ENCODE measurements at regions not wholly inside any gene's neighbourhood (a gene's known extent, or its start where the extent isn't known, plus 50 kb on each side); places are given as distances from the start of the nearest gene placed in this dataset.

DNA sequence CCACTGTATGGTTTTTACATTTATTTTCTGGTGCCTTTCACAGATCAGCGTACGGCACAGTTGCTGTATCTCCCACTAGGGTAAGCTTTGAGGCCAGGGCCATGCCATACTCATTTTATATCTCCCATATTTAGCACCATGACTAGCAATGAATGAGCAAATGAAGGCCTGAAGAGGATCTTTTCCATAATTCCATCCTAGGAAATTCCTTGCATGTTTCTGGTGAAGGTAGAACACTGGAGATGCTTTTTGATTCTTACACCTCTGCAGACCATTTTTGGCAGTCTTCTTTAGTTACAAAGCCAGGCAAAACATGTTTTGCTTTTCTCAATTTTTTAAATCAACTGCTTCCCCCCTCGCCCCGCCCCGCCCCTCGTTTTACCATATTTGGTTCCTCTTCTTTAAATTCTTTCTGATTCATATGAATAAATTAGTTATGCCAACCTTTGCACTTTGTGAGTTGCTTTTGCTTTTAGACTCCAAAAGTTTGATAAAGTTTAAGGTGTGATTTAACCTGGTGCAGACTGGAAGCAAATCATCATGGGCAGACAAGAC is 78.9 kb upstream of the AK4 start:
- Histone ChIP-seq H3K4ac (replicated peaks; ENCODE audit: insufficient read length, low read depth, low read length) (no peak overlapping the region), H4K20me1 (replicated peaks in 1 of 2; ENCODE audit: control insufficient read depth in 1 of 2, insufficient read depth in 2 of 2, low read length in 2 of 2) (peaks cover 0 to 2% of the 10 kb centered on the region in 2 experiments), H3K4me3 (ENCODE audit: extremely low read depth in 1 of 4, insufficient read depth in 2 of 4, low read depth in 3 of 4, low read length in 4 of 4) (peak overlapping the region; percentile 73 to 96 (median 86); a peak in 6 of 8 replicates), H3K9ac (replicated peaks in 1 of 4; ENCODE audit: extremely low read depth in 1 of 4, low read depth in 3 of 4, low read length in 3 of 4) (no peak overlapping the region), H3K18ac (ENCODE audit: extremely low read depth, low read length) (no peak overlapping the region), H4K8ac (ENCODE audit: extremely low read depth, insufficient read depth, low read length) (no peak overlapping the region), H2BK12ac (ENCODE audit: low read depth, low read length) (no peak overlapping the region), H3K79me1 (ENCODE audit: low read depth, low read length) (no peaks in the 10 kb centered on the region), H2BK15ac (ENCODE audit: low read length) (no peak overlapping the region), H3K9me3 (ENCODE audit: insufficient read depth in 2 of 2, low read depth in 1 of 2, low read length in 1 of 2) (no peaks in the 10 kb centered on the region), H3K14ac (ENCODE audit: insufficient read length) (no peak overlapping the region), H3K79me2 (ENCODE audit: control insufficient read depth in 1 of 2, insufficient read depth in 2 of 2, low read length in 2 of 2) (peaks cover 4 to 19% of the 10 kb centered on the region in 2 experiments; a peak in 3 of 4 replicates), H3K36me3 (ENCODE audit: control insufficient read depth in 2 of 4, insufficient read depth in 4 of 4, low read length in 3 of 4) (no peaks in the 10 kb centered on the region), H3K27me3 (replicated peaks in 1 of 4; ENCODE audit: control insufficient read depth in 3 of 4, extremely low read depth in 1 of 4, insufficient read depth in 3 of 4, low read length in 3 of 4) (no peaks in the 10 kb centered on the region; a peak in 1 of 7 replicates), H2BK120ac (replicated peaks; ENCODE audit: low read depth, low read length) (peak overlapping the region; percentile 33), H3K4me1 (replicated peaks in 1 of 4; ENCODE audit: control insufficient read depth in 3 of 4, insufficient read depth in 4 of 4, low read length in 3 of 4) (peaks cover 0 to 10% (median 4%) of the 10 kb centered on the region in 4 experiments; a peak in 3 of 7 replicates), H4K91ac (replicated peaks; ENCODE audit: insufficient read length, low read length) (no peak overlapping the region), H2AK5ac (ENCODE audit: low read depth, low read length) (no peak overlapping the region), H3K23ac (ENCODE audit: insufficient read length) (no peak overlapping the region), H3K23me2 (ENCODE audit: low read depth, low read length) (peaks cover 11% of the 10 kb centered on the region), H4K5ac (ENCODE audit: insufficient read length, low read depth, low read length) (no peak overlapping the region), H2AFZ (ENCODE audit: low read length) (0 out of 2 replicates have a peak overlapping the region, but pooled peaks have one; percentile 35), H3K4me2 (ENCODE audit: insufficient read depth in 1 of 2, low read depth in 2 of 2, low read length in 2 of 2) (peak overlapping the region; percentile 87 to 92), H2BK20ac (ENCODE audit: low read length) (no peak overlapping the region), H3K56ac (replicated peaks; ENCODE audit: insufficient read length, low read depth, low read length) (no peak overlapping the region), H2BK5ac (ENCODE audit: low read depth, low read length) (0 out of 2 replicates have a peak overlapping the region, but pooled peaks have one; percentile 3), H3K27ac (ENCODE audit: low read depth, low read length) (no peak overlapping the region)
- POLR2A ChIA-PET (ENCODE audit: partially characterized antibody) = interaction anchor here (1.8 kb wide), 1 partner anchor 80 kb away, joined by 7 read pairs; the partner anchor contains the start of gene AK4
- no peak for TF ChIP-seq SAP30 (IDR thresholded peaks at IDR 0.05; ENCODE audit: insufficient read depth, insufficient replicate concordance, low read length)
- no peak for TF ChIP-seq ASH2L (IDR thresholded peaks at IDR 0.05; ENCODE audit: low read length)
- no peak for TF ChIP-seq SP1 (IDR thresholded peaks at IDR 0.05; ENCODE audit: low read depth, low read length)
- TF ChIP-seq SUZ12 (IDR thresholded peaks at IDR 0.05; ENCODE audit: low read length) = no peak
- no peak for TF ChIP-seq CTBP2 (IDR thresholded peaks at IDR 0.05; ENCODE audit: borderline replicate concordance, insufficient read depth, insufficient read length, low read length)
- no peak for TF ChIP-seq BCL11A (IDR thresholded peaks at IDR 0.05; ENCODE audit: low read depth in 2 of 2, low read length in 2 of 2)
- no peak for TF ChIP-seq SP4 (IDR thresholded peaks at IDR 0.05; ENCODE audit: low read length)
- CTCF ChIA-PET (ENCODE audit: partially characterized antibody) = no interaction called here
- DNase-seq (ENCODE audit: low read depth in 1 of 2, low spot score in 2 of 2) (no peak), FAIRE-seq (no peak)
- WGBS, 2 experiments (ENCODE audit: extremely low coverage in 1 of 2, insufficient coverage in 1 of 2, insufficient read length in 1 of 2, insufficient replicate concordance in 2 of 2, low coverage in 1 of 2, low lambda C conversion rate in 2 of 2, missing lambda C conversion rate in 1 of 2) = 62% methylated on average over 6 of the region's 6 CpGs; no CpG with 5 or more reads in 1 of the 2 experiments

All from H1 (cell line).